ENCODE measurements at regions not wholly inside any gene's neighbourhood (a gene's known extent, or its start where the extent isn't known, plus 50 kb on each side); places are given as distances from the start of the nearest gene placed in this dataset.

- H3K4me3 ChIP-seq (ENCODE audit: low read length), result no peak overlapping the region
- H3K27me3 ChIP-seq (ENCODE audit: insufficient read depth, low read depth, low read length), result no peaks in the 10 kb centered on the region
- H3K9me3 ChIP-seq (ENCODE audit: low read length), result no peaks in the 10 kb centered on the region
- H3K79me2 ChIP-seq (replicated peaks; ENCODE audit: insufficient read depth, low read length), result no peaks in the 10 kb centered on the region
- no peak for TF ChIP-seq MXI1 (conservative IDR thresholded peaks at IDR 0.05; ENCODE audit: poor library complexity, severe bottlenecking)
- no peak for TF ChIP-seq SMC3 (conservative IDR thresholded peaks at IDR 0.05; ENCODE audit: poor library complexity)
- TF ChIP-seq POLR2AphosphoS5 (IDR thresholded peaks at IDR 0.05), result no peak
- TF ChIP-seq TAF1 (IDR thresholded peaks at IDR 0.05; ENCODE audit: low read depth), result no peak
- TF ChIP-seq, protein P1, sequence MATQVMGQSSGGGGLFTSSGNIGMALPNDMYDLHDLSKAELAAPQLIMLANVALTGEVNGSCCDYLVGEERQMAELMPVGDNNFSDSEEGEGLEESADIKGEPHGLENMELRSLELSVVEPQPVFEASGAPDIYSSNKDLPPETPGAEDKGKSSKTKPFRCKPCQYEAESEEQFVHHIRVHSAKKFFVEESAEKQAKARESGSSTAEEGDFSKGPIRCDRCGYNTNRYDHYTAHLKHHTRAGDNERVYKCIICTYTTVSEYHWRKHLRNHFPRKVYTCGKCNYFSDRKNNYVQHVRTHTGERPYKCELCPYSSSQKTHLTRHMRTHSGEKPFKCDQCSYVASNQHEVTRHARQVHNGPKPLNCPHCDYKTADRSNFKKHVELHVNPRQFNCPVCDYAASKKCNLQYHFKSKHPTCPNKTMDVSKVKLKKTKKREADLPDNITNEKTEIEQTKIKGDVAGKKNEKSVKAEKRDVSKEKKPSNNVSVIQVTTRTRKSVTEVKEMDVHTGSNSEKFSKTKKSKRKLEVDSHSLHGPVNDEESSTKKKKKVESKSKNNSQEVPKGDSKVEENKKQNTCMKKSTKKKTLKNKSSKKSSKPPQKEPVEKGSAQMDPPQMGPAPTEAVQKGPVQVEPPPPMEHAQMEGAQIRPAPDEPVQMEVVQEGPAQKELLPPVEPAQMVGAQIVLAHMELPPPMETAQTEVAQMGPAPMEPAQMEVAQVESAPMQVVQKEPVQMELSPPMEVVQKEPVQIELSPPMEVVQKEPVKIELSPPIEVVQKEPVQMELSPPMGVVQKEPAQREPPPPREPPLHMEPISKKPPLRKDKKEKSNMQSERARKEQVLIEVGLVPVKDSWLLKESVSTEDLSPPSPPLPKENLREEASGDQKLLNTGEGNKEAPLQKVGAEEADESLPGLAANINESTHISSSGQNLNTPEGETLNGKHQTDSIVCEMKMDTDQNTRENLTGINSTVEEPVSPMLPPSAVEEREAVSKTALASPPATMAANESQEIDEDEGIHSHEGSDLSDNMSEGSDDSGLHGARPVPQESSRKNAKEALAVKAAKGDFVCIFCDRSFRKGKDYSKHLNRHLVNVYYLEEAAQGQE (IDR thresholded peaks at IDR 0.05; ENCODE audit: borderline replicate concordance), result no peak
- no peak for TF ChIP-seq RAD21 (conservative IDR thresholded peaks at IDR 0.05)
- TF ChIP-seq EP300 (conservative IDR thresholded peaks at IDR 0.05; ENCODE audit: poor library complexity, severe bottlenecking), result no peak
- no peak for TF ChIP-seq EZH2 (IDR thresholded peaks at IDR 0.05; ENCODE audit: borderline replicate concordance, insufficient read depth, low read length, poor library complexity, severe bottlenecking)
- no peak for TF ChIP-seq CTCF (IDR thresholded peaks at IDR 0.05; ENCODE audit: poor library complexity, severe bottlenecking)
- no peaks in the 10 kb centered on the region for H3F3A ChIP-seq (ENCODE audit: insufficient read depth, low read length, poor library complexity, severe bottlenecking)
- no peaks in the 10 kb centered on the region for H3K36me3 ChIP-seq (ENCODE audit: insufficient read depth, low read length)
- H3K9ac ChIP-seq (ENCODE audit: low read length), result no peak overlapping the region
- no peaks in the 10 kb centered on the region for H3K9me2 ChIP-seq (ENCODE audit: insufficient read depth, low read length)
- no peak overlapping the region for H3K4me2 ChIP-seq (ENCODE audit: low read length)
- H4K20me1 ChIP-seq (ENCODE audit: insufficient read depth), result no peaks in the 10 kb centered on the region
- H3K27ac ChIP-seq (ENCODE audit: low read length), result no peak overlapping the region
- no peak overlapping the region for H2AFZ ChIP-seq (ENCODE audit: low read depth, low read length)
These were observed 208.7 kb downstream of the CHIC2 start for GRCh38 chr4:53855581-53856250.

- Histone ChIP-seq H3K9me2 (ENCODE audit: insufficient read depth, low read length) (no peaks in the 10 kb centered on the region), H3F3A (ENCODE audit: insufficient read depth, low read length, poor library complexity, severe bottlenecking) (no peaks in the 10 kb centered on the region), H4K20me1 (ENCODE audit: insufficient read depth) (no peaks in the 10 kb centered on the region), H3K27me3 (ENCODE audit: insufficient read depth, low read depth, low read length) (no peaks in the 10 kb centered on the region), H3K9me3 (ENCODE audit: low read length) (no peaks in the 10 kb centered on the region), H3K36me3 (ENCODE audit: insufficient read depth, low read length) (no peaks in the 10 kb centered on the region), H3K9ac (ENCODE audit: low read length) (no peak overlapping the region), H3K27ac (ENCODE audit: low read length) (no peak overlapping the region), H3K4me3 (ENCODE audit: low read length) (no peak overlapping the region), H2AFZ (ENCODE audit: low read depth, low read length) (no peak overlapping the region), H3K4me2 (ENCODE audit: low read length) (no peak overlapping the region), H3K79me2 (replicated peaks; ENCODE audit: insufficient read depth, low read length) (no peaks in the 10 kb centered on the region)
- TF ChIP-seq, protein P1 (IDR thresholded peaks at IDR 0.05; ENCODE audit: borderline replicate concordance), result no peak
- TF ChIP-seq TAF1 (IDR thresholded peaks at IDR 0.05; ENCODE audit: low read depth) (no peak), SMC3 (conservative IDR thresholded peaks at IDR 0.05; ENCODE audit: poor library complexity) (no peak), EP300 (conservative IDR thresholded peaks at IDR 0.05; ENCODE audit: poor library complexity, severe bottlenecking) (no peak), MXI1 (conservative IDR thresholded peaks at IDR 0.05; ENCODE audit: poor library complexity, severe bottlenecking) (no peak), EZH2 (IDR thresholded peaks at IDR 0.05; ENCODE audit: borderline replicate concordance, insufficient read depth, low read length, poor library complexity, severe bottlenecking) (no peak), POLR2AphosphoS5 (IDR thresholded peaks at IDR 0.05) (no peak), CTCF (IDR thresholded peaks at IDR 0.05; ENCODE audit: poor library complexity, severe bottlenecking) (no peak), RAD21 (conservative IDR thresholded peaks at IDR 0.05) (no peak)
These were observed 209.3 kb downstream of the CHIC2 start for GRCh38 chr4:53854991-53855568.
